Esophagus muscularis mucosa (tissue), 4 donors: ENCODE measurements at regions not wholly inside any gene's neighbourhood (a gene's known extent, or its start where the extent isn't known, plus 50 kb on each side); places are given as distances from the start of the nearest gene placed in this dataset.

ENCODE experiments used
- DNase-seq: peaks from one replicate; pipeline ENCODE4 v3.0.0-alpha.2; 2017; ENCODE audit errors: extremely low spot score
- H3K27ac ChIP-seq, 4 donors: fragments of 200-600 bp; sonication (generic); replicated peaks in 1 of 4; 1 replicate in 3 of 4; 2 replicates in 1 of 4; pipeline ENCODE4 v1.5.1; 2016 to 2019; ENCODE audit warnings: mild to moderate bottlenecking in 1 of 4
- H3K27me3 ChIP-seq, 4 donors: fragments of 200-600 bp; sonication (generic); one replicate each; pipeline versions ENCODE4 v1.5.1 to v1.6.0; 2016 to 2019
- H3K36me3 ChIP-seq, 4 donors: fragments of 200-600 bp; sonication (generic); one replicate each; pipeline ENCODE4 v1.5.1; 2016 to 2019
- H3K4me1 ChIP-seq, 4 donors: fragments of 200-600 bp; sonication (generic); one replicate each; pipeline ENCODE4 v1.5.1; 2016 to 2019
- H3K4me3 ChIP-seq, 4 donors: fragments of 200-600 bp; sonication (generic); 1 replicate in 2 of 4; 2 replicates in 2 of 4; pipeline ENCODE4 v1.5.1; 2016 to 2019; ENCODE audit warnings: mild to moderate bottlenecking in 4 of 4, moderate library complexity in 1 of 4
- H3K9me3 ChIP-seq, 4 donors: fragments of 200-600 bp; sonication (generic); 1 replicate in 3 of 4; 2 replicates in 1 of 4; pipeline ENCODE4 v1.5.1; 2016 to 2019
- EP300 ChIP-seq: sonication (generic); formaldehyde crosslinking; IDR thresholded peaks from one replicate; pipeline ENCODE4 v1.6.1; 2017; ENCODE audit warnings: antibody characterized with exemption
- POLR2A ChIP-seq: fragments of 450-650 bp; IDR thresholded peaks from one replicate; pipeline ENCODE4 v1.6.1; 2017; ENCODE audit warnings: antibody characterized with exemption, moderate library complexity, mild to moderate bottlenecking, low read depth
- POLR2AphosphoS5 ChIP-seq, 2 donors: sonication (generic); formaldehyde crosslinking; IDR thresholded peaks; one replicate each; pipeline ENCODE4 v1.6.1; 2017; ENCODE audit warnings: antibody characterized with exemption in 2 of 2
- WGBS: methylation state at CpG from one replicate; pipeline ENCODE4 v1.1.5; 2018; 5-methylcytosine and 5-hydroxymethylcytosine counted together
- intact Hi-C: fragments of 100-400 bp; cut with DNase I; formaldehyde crosslinking; loops from one replicate; pipeline ENCODE4 v1.15.1; 2023
- TF ChIP-seq, protein P1 (sequence below), 3 experiments: fragments of 200-600 bp in 2 of 3; fragments of 450-650 bp in 1 of 3; sonication (generic) in 2 of 3; IDR thresholded peaks; one replicate each; pipeline ENCODE4 v1.5.1; 2017 to 2019; ENCODE audit warnings: antibody characterized with exemption in 3 of 3, mild to moderate bottlenecking in 2 of 3, moderate library complexity in 1 of 3

GRCh38 chr5:10913181-10913810, 152.3 kb upstream of the DAP start:
- DNase-seq = peak; percentile 10
- H3K36me3 ChIP-seq = no peaks in the 10 kb centered on the region
- no peaks in the 10 kb centered on the region for H3K27me3 ChIP-seq
- TF ChIP-seq POLR2A (no peak), EP300 (no peak), POLR2AphosphoS5 (IDR thresholded peaks at IDR 0.05) (no peak)
- TF ChIP-seq, protein P1, sequence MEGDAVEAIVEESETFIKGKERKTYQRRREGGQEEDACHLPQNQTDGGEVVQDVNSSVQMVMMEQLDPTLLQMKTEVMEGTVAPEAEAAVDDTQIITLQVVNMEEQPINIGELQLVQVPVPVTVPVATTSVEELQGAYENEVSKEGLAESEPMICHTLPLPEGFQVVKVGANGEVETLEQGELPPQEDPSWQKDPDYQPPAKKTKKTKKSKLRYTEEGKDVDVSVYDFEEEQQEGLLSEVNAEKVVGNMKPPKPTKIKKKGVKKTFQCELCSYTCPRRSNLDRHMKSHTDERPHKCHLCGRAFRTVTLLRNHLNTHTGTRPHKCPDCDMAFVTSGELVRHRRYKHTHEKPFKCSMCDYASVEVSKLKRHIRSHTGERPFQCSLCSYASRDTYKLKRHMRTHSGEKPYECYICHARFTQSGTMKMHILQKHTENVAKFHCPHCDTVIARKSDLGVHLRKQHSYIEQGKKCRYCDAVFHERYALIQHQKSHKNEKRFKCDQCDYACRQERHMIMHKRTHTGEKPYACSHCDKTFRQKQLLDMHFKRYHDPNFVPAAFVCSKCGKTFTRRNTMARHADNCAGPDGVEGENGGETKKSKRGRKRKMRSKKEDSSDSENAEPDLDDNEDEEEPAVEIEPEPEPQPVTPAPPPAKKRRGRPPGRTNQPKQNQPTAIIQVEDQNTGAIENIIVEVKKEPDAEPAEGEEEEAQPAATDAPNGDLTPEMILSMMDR (IDR thresholded peaks at IDR 0.05) = no peak
- H3K4me3 ChIP-seq = no peak overlapping the region
- H3K4me1 ChIP-seq = no peaks in the 10 kb centered on the region
- WGBS = 34% methylated on average over 2 of the region's 2 CpGs
- intact Hi-C loops = no loop called here
- H3K27ac ChIP-seq = no peak overlapping the region
- H3K9me3 ChIP-seq = no peaks in the 10 kb centered on the region

GRCh38 chr5:10912435-10912834, 151.4 kb upstream of the DAP start:
- intact Hi-C loops = no loop called here
- Histone ChIP-seq H3K9me3 (no peaks in the 10 kb centered on the region), H3K27ac (no peak overlapping the region), H3K36me3 (no peaks in the 10 kb centered on the region), H3K4me1 (no peaks in the 10 kb centered on the region), H3K27me3 (no peaks in the 10 kb centered on the region), H3K4me3 (no peak overlapping the region)
- TF ChIP-seq, protein P1 (IDR thresholded peaks at IDR 0.05) = no peak
- no peak for TF ChIP-seq POLR2AphosphoS5 (IDR thresholded peaks at IDR 0.05)
- TF ChIP-seq POLR2A = no peak
- 91% methylated on average over 2 of the region's 2 CpGs for WGBS
- no peak for DNase-seq

GRCh38 chr5:10910261-10910660, 149.2 kb upstream of the DAP start:
- Histone ChIP-seq H3K27me3 (no peaks in the 10 kb centered on the region), H3K4me1 (no peaks in the 10 kb centered on the region), H3K36me3 (no peaks in the 10 kb centered on the region), H3K9me3 (no peaks in the 10 kb centered on the region), H3K4me3 (no peak overlapping the region), H3K27ac (no peak overlapping the region)
- TF ChIP-seq, protein P1 (IDR thresholded peaks at IDR 0.05) = no peak
- WGBS = 78% methylated on average over 3 of the region's 3 CpGs
- intact Hi-C loops = no loop called here
- DNase-seq = peak; percentile 2

GRCh38 chr5:10904862-10905432, 143.9 kb upstream of the DAP start:
- WGBS = 31% methylated on average over 3 of the region's 3 CpGs
- TF ChIP-seq EP300 = no peak
- no peak for TF ChIP-seq POLR2AphosphoS5 (IDR thresholded peaks at IDR 0.05)
- TF ChIP-seq, protein P1 (IDR thresholded peaks at IDR 0.05) = no peak
- no peak for TF ChIP-seq POLR2A
- Histone ChIP-seq H3K36me3 (no peaks in the 10 kb centered on the region), H3K27ac (no peak overlapping the region), H3K27me3 (peaks cover 0 to 15% (median 0%) of the 10 kb centered on the region in 4 donors), H3K4me1 (no peaks in the 10 kb centered on the region), H3K9me3 (no peaks in the 10 kb centered on the region), H3K4me3 (no peak overlapping the region)
- DNase-seq = peak; percentile 77
- intact Hi-C loops = no loop called here
